Activated CD8-positive, alpha-beta memory T cell treated with anti-CD3 and anti-CD28 coated beads for 4 hours (primary cell): ENCODE measurements at regions not wholly inside any gene's neighbourhood (a gene's known extent, or its start where the extent isn't known, plus 50 kb on each side); places are given as distances from the start of the nearest gene placed in this dataset.
A peak's percentile ranks its signal among the peaks of the same experiment; 100 is the strongest.
"Not testable (repeated sequence)": the region's sequence is repeated elsewhere in the genome, so short reads cannot be mapped to it uniquely, and the experiment has no call there.

Source experiments
- DNase-seq, 2 donors: peaks; one replicate each; pipeline ENCODE4 v3.0.0-alpha.2; 2020; ENCODE audit warnings: low read depth in 2 of 2

DNA sequence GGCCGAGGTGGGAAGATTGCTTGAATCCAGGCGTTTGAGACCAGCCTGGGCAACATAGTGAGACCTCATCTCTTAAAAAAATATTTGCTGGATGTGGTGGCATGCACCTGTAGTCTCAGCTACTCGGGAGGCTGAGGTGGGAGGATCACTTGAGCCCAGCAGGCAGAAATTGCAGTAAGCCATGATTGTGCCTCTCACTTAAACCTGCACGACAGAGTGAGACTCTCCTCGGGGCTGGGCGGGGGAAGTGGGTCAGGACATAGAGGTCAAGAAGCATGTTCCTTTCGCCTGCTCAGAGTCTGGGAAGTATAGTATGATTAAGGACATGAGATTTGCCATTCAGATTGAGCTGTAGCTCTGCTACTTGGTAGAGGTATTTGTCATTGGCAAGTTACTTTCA is 52.3 kb downstream of the SEPTIN7 start:
- DNase-seq, result not testable (repeated sequence)

- no peak for DNase-seq
Observed at GRCh38 chr7:35854311-35854710, 53.5 kb downstream of the SEPTIN7 start.

DNA sequence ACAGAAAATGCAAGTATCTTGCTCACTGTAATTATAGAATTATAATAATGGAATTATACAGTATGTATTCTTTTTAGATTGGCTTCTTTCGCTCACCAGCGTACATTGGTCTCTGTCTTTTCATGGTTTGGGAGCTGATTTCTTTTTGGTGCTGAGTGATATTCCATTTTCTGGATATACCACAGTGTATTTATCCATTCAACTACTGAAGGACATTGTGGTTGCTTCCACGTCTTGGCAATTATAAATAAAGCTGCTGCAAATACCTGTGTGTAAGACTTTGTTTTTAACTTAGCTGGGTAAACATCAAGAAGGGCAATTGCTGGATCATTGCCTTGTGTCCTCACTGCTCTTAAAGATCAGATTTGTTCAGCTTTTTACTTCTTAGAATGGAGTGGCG is 55.3 kb downstream of the SEPTIN7 start:
- no peak for DNase-seq

DNA sequence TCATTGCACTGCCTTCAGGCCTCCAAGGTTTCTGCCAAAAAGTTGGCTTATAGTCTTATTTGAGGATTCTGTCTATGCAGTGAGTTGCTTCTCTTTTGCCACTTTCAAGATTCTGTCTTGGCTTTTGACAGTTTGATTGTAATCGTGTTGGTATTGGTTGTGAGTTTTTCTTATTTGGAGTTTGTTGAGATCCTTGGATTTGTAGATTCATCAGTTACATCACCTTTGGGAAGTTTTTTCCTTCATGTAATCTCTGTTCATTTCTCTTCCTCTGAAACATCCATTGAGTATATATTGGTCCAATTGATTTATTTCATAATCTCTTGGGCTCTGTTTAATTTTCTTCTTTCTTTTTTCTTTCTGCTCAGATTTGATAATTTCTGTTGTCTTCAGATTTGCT is 59.8 kb downstream of the SEPTIN7 start:
- no peak for DNase-seq

GRCh38 chr7:35865287-35865686 is 64.4 kb downstream of the SEPTIN7 start:
- no peak for DNase-seq

GRCh38 chr7:35866186-35866585 is 65.3 kb downstream of the SEPTIN7 start:
- no peak for DNase-seq

- DNase-seq, result not testable (repeated sequence)
Observed at GRCh38 chr7:35869117-35869516, 68.3 kb downstream of the SEPTIN7 start.

DNA sequence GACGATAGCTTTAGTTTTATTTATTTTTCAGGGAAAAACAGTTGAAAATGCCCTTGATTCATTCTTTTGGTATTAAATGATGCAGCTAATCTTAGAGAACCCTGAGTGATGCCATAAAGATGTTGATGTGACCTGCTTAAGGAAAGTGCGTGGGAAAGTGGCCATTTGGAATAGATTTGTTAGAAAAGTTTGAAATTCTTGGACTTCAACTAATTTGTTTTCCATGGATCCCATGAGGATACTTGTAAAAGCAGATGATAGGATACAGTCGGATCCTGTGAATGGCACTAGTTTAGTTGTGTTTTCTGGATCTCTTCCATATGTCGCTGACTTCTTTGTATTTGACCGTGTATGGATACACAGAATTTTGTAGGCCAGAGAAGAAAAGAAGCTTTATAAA is 69.0 kb downstream of the SEPTIN7 start:
- no peak for DNase-seq

DNA sequence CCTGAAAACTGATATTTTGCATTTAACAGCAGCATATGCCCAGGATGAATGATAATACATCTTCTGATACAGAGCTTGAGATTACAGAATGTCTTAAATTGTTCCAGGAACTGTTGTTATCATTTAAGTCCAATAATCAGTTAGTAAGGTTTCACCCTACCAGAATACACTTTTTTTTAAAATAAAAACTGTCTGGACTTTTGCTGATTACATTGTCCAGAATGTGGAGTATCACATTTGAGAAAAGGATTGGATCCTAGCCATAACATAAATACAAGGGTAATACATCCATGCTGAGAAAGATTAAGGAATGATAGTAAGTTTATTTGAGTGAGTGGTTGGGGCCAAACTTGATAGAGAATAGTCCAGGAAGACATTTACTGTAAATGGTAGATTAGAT is 71.0 kb downstream of the SEPTIN7 start:
- DNase-seq, result no peak

- no peak for DNase-seq
Observed at GRCh38 chr7:35874886-35875285, 74.0 kb downstream of the SEPTIN7 start.

DNA sequence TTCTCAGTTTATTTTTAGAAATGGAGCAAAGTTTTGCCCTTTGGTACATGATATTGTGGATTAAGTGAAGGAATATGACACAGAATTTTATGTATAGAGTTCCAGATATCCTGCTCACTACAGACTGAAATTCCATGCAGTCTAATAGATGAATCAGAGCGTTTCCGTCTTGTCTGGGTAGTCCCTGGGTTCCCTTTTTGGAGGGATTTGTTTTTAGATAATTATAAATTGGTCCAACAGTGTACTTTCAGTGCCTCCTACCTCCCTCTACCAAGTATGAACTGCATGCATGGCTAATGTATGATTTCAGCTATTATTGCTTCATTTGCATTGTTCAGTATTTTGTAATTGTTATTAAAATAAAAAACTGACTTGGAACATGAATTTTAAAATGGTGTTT is 74.4 kb downstream of the SEPTIN7 start:
- no peak for DNase-seq

- no peak for DNase-seq
Observed at GRCh38 chr7:35878351-35878750, 77.5 kb downstream of the SEPTIN7 start.

DNA sequence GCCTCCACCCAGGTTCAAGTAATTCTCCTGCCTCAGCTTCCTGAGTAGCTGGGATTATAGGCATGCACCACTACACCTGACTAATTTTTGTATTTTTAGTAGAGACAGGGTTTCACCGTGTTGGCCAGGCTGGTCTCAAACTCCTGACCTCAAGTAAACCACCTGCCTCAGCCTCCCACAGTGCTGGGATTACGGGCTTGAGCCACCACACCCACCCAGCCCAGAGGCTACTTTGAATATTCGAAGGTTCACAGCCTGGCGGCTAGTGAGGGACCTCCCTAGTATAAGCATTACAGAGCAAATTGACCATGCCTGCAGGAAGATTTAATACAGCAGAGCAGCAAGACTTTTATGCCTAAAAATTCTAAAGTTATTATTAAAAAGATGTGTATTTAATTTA is 86.6 kb downstream of the SEPTIN7 start:
- not testable (repeated sequence) for DNase-seq

DNA sequence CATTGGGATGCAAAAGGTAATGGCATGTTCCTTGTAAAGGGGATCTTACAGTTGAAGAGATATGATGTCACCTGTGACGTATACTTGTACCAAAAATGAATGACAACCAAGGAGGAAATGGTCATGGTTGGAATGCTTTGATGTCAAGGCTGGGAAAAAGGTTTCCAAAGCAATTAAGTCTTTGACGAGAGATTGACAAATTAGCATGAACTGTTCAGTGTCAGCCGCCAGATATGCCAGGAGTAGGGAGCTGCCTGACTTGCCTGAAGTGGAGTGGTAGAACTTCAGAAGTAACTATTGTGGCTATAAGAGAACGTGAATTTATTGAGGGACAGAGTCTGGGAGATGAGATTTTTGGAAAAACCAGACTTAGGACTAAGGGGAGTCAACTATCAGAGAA is 88.1 kb downstream of the SEPTIN7 start:
- no peak for DNase-seq

DNA sequence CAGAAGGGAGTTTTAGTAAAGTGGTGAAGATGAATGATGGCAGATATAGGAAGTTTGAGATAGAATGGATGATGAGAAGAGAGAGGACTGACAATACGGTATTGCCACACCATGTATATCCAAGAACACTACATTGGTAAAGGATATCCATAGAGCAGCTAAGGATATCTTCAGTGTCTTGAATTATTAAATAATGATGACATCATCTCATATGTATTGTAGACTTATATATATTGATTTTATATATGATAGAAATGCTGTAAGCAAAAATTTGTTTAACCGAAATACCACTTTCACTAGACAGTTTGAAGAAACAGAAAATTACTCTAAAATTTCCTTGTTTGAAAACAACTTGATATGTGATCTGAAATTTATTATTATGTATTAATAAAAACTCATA is 89.0 kb downstream of the SEPTIN7 start:
- DNase-seq, result no peak

DNA sequence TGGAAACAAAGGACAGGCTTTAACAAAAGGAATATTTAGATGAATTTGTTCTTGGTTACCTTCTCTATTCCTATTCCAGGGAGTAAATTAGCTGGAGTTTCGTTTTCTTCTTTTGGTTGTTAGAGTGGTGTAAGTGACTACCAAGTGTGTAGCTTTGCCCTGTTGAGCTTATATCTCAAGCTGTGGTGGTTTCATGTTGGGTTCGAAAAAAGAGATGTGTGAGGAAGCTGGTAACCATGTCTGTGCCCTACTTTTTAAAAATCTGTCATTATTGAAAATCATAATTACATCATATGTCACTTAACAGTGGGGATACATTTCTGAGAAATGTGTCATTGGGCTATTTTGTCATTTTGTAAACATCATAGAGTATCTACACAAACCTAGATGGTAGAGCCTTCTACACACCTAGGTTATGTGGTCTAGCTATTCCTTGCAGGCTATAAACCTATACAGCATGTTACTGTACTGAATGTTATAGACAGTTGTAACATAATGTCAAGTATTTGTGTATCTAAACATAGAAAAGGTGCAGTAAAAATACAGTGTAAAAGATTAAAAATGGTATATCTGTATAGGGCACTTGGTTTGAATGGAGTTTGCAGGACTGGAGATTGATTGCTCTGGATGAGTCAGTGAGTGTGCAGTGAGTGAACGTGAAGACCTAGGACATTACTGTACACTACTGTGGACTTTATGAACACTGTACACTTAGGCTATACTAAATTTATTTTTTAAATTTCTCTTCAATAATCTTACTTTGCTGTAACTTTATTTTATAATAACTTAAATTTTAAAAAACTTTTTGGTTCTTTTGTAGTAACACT is 90.4 kb downstream of the SEPTIN7 start:
- DNase-seq, result no peak

- no peak for DNase-seq
Observed at GRCh38 chr7:35893649-35894048, 92.8 kb downstream of the SEPTIN7 start.

GRCh38 chr7:35894721-35895120 is 93.9 kb downstream of the SEPTIN7 start:
- no peak for DNase-seq

DNA sequence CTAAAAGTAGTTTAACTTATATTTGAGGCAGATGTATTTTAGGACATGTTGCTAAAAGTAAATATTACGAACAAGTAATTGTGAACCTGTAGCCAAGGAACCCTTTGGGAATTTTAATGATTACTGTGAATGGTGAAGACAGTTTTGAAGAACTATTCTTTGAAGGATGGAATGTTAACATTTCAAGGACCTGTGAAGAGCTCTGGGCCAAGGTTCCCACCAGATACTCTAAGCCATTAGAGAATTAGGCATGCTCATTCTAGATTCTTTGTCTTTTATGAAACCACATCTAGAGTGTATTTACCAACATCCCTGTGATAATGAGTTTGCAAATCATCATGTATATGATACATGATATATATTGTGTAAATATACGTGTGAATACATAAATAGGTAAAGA is 99.8 kb downstream of the SEPTIN7 start:
- no peak for DNase-seq

GRCh38 chr7:35905555-35905954 is 104.7 kb downstream of the SEPTIN7 start:
- DNase-seq, result no peak

- DNase-seq, result peak; percentile 36 to 53
Observed at GRCh38 chr7:35906191-35906908, 105.5 kb downstream of the SEPTIN7 start.

GRCh38 chr7:35908331-35909216 is 107.7 kb downstream of the SEPTIN7 start:
- DNase-seq, result no peak
